D341Med (cell line): ENCODE measurements at regions not wholly inside any gene's neighbourhood (a gene's known extent, or its start where the extent isn't known, plus 50 kb on each side); places are given as distances from the start of the nearest gene placed in this dataset.

Experiments used
- DNase-seq: peaks from one replicate; pipeline ENCODE4 v3.0.0; 2012; ENCODE audit warnings: low spot score

DNA sequence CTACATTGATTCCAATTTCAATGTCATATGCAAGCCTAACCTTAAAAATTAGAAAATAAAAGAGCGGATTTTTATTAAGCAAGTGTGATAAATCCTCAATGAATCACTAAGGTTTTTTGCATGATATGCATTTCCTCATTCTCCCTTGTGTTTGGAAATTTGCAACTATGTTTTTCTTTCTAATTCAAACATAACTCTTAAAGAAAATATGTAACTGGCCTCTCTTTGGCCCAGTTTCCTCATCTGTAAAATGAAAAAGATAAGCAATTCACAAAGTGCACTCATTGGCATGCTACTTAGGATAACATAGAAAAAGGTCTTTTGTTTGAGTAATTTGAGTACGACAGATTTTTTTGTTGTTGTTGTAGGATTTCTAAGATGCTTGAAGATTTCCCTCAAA lies 295.5 kb downstream of the CDH11 start:
- DNase-seq: no peak

DNA sequence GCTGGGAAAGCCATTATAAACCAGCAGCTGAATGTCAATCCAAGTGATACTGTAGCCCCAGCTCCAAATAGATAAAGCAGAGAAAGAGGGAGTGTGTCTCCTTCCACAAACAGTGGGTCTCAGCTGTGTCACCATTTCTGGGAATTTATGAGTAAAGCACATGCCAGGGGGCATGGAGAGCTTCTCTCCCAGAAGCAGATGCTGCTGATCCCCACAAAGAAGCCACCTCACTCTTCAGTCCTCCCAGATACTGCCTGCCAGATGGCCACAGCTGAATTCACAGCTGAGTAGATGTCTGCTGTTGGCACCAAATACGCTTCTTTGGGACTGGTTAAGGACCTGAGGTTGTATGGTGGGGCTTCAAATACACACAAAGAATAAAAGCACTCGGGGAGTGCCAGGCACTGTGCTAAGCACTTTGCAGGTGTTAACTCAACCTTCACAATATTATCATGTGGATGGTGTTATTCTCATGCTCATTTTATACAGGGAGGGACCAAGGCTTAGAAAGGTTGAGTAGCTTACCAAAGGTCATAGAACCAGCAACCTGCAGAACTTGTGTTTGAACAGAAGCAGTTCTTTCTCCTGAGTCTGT lies 298.3 kb downstream of the CDH11 start:
- no peak for DNase-seq

DNA sequence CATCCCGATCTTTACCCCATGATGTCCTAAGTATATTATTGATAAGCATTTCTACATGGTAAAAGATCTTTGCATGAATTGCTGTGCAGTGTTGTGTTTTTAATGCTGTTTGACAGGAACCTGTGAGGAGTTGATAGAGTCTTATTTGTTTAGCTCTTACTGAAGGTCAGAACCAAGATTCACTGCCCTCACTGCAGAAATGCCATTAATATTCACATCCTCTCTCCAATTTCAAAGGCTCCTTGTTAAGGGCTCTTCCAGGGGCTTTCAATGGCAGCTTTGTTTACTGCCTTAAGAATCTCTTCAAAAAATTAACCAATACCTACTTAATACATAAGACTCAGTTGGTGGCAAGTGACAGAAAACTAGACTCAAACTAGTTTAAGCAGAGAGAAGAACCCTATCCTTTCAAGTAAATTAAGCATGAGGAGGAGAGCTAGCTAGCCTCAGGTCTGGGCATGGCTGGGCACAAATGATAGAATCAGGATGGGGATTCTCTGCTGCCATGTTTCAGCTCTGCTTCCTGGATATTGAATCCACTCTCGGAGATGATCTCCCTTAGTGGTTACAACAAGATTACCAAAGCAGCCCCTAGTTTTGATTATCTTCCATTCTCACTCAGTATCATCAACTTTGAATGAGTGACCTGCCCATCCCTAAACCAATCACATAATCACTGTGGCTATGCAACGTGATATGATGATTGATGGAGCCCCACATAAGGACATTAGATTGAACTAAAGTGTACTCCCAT lies 311.8 kb downstream of the CDH11 start:
- DNase-seq: no peak

DNA sequence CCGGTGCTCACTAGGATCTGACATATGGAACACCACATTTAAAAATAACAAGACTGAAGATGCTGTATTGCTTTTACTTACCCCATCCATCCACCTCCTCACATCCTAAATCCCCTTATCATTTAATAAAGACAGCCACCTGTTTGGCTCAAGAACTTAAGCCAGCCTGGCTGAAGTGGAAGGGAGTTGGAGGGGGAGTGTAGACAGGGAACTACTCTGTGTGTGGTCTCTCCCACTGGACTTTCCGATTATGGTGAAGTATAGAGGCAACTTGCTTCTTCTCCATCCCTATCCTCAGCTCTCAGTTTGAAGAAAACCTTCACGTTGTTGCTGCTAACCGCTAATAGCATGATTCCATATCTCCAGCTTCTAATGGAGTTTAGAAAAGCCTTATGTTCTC lies 313.4 kb downstream of the CDH11 start:
- no peak for DNase-seq

DNA sequence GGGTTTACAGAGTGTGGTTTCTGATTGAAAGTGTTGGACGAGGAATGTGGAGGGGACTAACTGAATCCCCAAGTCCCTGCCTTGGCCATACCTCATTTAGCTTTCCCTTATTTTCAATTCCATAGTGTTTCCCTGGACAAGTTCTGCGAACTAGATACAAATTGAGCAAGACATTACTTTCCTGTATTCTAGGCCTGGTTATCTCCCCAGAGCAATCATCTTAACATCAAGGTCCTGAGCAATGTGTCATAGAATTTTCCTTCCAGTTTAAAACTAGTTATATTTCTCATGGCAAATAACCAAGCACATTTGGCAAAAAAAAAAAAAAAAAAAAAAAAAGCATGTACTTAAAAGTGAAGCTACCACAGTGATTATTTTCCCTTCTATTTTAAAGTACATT lies 330.1 kb downstream of the CDH11 start:
- no peak for DNase-seq

DNA sequence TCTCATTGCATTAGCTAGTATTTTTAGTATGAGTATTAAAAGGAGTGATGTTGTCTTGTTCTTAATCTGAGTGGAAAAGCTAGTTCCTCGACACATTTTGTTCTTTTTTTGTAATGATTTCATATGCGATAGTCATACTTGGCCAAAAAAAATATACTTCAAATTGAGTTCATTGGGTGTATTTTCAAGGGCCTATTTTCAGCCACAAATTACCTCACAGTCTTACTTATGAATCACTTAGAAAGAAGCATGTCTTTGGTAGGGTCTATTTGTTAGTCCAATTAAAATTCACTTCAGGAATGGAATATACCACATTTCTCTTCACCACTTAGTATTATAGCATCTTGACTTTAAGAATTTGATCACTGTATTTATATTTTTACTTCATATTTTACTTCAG lies 337.2 kb downstream of the CDH11 start:
- DNase-seq: no peak

DNA sequence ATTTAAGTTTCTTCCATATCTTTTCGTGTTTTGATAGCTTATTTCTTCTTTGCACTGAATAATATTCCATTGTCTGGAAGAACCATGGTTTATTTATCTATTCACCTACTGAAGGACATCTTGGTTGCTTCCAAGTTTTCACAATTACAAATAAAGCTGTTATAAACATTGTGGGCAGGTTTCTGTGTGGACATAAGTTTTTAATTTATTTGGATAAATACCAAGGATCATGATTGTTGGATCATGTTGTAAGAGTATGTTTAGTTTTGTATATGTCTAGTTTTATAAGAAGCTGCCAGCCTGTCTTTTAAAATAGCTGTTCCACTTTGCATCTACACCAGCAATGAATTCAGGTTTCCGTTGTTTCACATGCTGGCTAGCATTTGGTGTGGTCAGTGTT lies 339.4 kb downstream of the CDH11 start:
- no peak for DNase-seq

DNA sequence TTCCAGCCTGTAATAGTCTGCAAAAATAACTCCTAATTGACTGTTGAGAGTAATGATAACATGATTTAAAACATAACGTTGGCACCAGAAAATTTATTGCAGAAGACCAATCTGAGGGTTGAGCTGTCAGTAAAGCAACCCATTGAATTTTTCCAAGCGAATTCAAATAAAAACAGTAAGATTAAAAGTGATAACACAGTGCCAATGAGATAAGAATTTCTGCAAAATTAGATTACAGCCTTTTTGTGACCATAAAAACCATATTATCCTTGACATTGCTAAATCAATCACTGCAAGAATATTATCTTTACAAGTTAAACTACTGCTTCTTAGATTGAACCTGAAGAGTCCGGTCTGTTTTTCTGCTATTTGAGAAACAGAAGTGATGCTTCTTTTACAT lies 341.4 kb downstream of the CDH11 start:
- DNase-seq: no peak

DNA sequence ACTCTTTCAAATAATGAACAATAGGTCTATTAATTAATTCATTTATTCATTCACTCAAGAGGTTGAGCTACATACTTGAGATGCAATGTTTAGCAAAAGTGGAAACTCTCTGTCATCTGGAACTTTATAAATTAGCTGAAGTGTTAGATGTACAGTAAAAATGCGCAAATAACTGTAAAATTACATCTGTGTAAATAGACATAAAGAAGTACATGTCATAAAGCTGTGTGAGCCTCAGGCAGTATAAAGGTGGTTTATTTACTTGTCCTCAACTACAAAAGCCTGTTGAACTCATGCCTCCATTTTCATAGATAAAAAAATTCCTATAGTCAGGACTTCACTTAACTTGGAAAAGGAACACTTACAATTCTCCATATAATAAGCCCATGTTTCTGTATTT lies 343.1 kb downstream of the CDH11 start:
- no peak for DNase-seq

DNA sequence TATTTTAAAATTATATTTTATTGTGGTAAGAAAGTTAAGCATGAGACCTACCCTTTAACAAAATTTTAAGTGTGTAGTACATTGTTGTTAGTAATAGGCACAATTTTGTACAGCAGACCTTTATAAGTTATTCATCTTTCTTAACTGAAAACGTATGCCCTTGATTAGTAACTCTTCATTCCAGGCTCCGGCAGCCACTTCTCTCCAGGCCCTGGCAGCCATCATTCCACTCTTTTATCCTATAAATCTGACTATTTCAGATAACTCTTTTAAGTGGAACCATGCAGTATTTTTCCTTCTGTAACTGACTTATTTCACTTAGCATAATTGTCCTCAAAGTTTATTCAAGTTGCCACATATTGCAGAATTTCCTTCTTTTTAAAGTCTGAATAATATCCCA lies 348.2 kb downstream of the CDH11 start:
- DNase-seq: no peak

DNA sequence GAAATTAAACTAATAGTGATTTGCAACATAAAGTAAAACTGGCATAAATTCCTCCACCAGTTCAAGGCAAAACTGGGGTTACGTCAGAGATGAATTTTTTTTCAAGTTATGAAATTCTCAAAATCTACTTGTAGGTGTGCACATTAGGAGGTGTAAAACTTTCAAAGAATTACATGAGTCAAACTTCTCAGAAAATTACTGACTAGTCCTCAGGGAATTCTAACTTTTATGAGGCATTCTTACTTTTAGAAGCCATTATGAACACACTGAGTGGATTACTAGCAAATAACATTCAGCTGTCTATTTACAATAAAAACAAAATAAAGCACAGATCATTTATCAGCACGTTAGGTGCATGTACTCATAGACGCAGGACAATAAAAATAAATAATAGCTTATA lies 348.7 kb downstream of the CDH11 start:
- DNase-seq: no peak

DNA sequence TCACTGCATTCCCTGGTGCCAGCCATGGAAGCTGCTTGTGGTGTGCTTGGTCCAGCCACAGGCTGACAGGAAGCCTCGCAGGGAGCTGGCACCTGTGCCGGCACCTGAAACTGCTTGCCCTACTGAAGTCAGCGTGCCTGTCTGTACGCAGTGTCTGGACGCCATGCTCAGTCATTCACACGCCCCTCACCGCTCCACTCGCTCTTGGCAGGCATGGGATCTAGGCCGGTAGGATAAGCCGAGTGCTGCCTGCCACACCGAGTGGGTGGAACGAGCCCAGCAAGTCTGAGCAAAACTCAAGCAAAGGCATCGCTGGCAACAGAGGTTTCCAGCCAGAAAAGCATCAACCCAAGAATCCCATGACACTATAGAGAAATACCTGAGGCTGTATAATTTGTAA lies 350.6 kb downstream of the CDH11 start:
- no peak for DNase-seq

DNA sequence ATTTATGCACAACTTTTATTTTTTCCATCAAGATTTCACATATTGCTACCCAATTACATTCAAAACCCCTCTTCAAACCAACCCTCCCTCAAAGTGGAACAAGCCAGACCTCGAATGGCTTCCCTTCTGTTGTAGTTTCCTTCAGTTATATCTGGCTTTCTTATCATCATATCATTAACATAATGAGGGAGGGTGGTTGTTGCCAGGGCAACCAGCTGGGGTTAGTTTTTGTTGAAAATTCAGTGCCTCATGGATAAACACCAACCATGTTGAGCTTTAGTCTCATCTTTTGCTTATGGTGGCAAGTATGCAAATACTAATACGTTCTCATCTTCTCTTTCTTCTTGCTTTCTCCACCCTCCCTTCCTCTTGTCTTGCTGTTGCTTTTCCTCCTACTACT lies 359.7 kb downstream of the CDH11 start:
- no peak for DNase-seq

DNA sequence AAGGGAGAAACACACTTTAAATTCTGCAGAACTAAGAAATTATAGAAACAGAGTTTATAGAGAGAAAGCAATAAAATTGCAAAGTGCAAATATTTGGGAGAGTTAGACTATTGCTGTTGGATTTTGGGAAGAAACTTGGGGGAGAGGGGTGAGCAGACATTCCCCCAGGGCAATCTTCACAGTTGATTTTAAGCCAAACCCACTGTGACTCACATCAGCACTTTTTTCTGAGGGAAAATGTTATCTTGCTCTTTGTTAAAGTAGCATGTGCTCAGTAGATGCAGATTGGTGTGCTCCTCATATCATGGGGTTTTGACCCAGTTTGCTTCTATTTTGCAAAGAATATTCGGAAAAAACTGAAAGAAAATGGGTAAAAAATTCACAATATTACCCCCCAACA lies 367.6 kb downstream of the CDH11 start:
- DNase-seq: no peak

DNA sequence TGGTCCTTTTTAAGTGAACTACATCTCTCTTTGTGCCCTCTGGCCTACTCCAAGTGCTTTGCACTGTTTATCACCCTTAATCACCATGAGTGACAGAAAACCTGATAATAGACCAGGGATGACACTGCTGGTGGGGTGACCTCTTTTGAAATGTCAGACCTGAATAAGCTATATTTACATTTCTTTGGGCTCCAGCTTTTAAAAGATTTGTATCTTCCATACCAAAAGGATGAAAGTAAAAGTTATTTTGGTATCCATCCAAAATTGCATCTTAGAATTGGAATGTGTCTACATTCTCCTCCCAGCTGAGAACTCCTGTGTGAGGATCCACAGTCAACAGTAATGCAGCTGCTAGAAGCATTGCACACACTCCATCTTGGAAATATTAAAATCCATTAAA lies 370.0 kb downstream of the CDH11 start:
- DNase-seq: no peak

DNA sequence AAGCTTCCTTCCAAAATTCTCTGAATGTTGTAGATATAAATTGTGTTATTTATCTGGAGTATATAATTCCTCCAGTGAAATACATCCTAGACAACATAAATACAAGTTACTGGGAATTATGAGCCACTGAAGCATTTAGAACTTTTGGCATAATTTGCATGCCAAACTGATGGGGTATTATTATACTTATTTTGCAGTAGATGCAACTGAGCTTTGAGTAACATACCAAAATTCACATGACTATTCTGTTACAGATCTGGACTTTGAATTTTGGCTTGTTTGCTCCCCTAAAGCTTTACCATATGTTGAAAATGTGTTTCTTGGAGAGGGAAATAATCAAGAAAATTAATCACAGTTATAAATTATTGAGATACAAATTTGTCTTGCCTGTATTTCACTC lies 372.5 kb downstream of the CDH11 start:
- DNase-seq: no peak

DNA sequence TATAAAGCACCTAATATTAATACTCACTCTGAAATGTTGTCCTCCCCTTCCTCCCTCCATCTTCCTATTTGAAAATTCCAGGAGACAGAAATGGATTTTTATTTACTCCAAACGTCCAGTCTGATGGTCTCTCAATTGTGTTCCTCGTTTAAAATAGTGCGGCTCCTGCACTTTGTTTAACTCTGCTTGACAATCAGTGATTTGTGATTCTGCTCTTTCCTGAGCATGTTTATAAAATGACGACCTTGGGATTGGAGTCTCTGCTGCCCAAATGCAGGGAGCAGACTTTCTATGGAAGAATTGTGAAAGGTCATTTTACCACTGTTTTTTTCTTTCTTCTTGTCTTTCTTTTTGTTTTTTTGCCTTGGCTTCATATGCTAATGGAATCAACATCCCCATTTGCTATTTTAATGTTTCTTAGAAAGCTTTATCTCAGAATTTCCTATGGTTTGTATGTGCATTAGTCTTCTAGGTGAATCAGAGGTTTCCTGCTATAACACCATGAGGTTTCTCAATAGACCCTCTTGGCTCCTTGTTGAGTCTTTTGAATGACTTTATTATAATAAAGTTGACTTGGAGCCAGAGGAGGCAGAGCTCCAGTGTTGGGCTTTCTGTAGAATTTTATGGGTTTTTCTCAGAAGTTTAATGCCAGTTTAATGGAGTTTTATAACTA lies 376.5 kb downstream of the CDH11 start:
- DNase-seq: no peak

DNA sequence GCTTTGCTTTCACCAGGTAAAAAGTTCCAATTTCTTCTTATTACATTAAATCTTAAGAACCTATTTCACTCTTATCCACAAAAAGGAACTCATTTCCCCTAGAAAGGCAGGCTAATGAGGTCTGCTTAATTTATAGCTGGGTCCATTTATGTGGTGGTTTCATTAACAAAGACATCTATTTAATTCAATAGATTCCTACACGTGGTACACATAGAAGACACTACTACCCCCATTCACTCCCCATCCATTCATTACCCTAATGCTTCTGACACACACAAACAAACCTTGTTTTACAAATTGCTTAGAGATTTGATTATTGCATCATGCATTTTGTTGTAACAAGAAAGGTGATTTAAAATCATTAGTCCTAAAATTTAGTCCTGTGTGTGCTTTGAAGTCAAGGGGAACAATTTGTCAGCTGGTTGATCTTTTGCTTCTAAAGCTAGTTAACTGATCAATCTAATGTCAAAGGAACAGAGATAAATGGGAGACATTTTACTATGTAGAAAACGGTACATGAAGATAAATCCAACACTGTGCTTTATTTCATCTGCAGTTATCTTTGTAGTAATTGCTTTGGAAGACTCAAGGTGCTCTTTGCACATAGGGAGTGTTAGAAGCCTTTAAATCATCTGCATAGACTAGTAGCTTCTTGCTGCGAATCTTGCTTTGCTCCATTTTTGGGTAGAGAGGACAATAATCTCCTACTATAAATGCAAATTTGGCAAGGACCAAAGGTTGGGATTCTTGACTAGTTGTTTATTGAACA lies 379.2 kb downstream of the CDH11 start:
- no peak for DNase-seq

DNA sequence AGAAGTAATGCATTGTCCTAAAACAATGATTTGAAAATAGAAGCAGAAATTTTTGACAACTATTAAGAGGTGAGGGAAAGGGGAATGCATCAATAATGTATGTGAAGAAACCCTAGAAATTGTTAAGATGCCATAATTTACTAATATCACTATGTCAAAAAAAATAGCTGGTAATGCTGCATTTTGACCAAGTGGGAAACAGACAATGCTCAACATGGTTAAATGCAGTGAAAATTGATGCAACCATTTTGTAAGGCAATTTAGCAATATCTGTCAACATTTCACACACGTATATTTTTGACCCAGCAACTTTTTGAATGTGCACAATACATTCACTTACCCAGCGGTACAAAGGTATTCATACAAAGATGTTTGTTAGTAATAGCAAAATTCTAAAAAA lies 381.6 kb downstream of the CDH11 start:
- no peak for DNase-seq

DNA sequence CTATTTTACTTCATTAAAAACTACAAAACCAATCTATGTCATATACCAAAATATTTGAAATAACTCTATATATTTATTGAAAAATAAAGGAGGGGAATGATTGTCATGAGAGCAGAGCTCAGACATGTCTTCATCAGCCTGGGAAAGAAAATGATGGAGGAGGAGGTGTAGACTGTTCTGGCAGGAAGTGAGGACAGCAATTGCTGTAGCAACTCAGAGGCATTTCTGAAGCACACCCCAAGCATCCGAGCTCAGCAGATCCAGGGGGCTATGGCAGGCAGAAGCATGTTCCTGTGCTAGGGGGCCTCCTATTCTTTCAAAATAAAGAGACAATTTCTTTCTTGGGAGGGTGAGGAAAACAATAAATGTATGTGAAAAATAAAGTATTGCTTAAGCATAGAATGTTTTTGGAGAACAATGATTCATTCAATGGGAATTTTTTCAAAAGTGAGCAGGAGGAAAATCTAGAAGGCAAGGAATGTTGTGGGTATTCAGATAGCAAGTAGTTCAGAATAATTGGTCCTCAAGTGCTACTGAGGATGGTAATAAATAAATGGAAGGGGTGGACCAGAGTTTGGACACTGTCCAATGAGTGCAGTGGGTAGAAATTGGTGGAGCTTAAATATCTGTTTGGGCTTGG lies 383.4 kb downstream of the CDH11 start:
- DNase-seq: no peak

DNA sequence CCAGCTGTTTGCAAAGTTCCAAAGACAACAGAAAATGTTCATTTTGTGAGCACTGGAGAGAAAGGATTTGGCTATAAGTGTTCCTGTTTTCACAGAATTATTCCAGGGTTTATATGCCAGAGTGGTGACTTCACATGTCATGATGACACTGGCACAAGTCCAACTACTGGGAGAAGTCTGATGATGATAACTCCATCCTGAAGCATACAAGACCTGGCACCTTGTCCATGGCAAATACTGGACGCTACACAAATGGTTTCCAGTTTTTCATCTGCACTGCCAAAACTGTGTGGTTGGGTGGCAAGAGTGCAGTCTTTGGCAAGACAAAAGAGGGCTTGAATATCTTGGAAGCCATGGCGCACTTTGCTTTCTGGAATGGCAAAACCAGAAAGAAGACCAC lies 385.0 kb downstream of the CDH11 start:
- no peak for DNase-seq

DNA sequence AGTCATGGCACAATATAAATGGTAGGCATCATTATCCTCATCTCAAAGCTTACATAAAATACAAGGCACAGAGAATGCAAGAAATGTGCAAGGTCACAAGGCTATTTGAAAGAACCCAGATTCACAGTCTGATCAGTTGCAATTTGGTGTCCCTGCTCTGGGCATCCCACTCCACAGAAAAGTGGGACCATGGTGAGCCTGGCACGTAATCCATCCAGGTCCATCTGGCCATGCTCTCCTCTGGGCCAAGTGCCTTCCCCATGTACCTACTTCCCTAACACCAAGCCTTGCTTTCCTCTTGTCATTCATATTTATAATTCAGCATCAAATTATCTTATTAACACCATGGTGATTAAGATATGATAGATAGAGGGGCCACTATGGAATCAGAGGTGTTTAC lies 390.0 kb downstream of the CDH11 start:
- no peak for DNase-seq
